A549 (cell line): ENCODE measurements at regions not wholly inside any gene's neighbourhood (a gene's known extent, or its start where the extent isn't known, plus 50 kb on each side); places are given as distances from the start of the nearest gene placed in this dataset.
A peak's percentile ranks its signal among the peaks of the same experiment; 100 is the strongest.

Experiments
- ATAC-seq, 2 experiments: fragments of 200-7000 bp in 1 of 2; fragments of >200 bp in 1 of 2; cut with Nextera tagmentation in 1 of 2; cut with Tn5 transposase in 1 of 2; 3 replicates each; pipeline versions ENCODE4 v1.8.0 to v1.9.1; 2018 to 2020; ENCODE audit warnings: mild to moderate bottlenecking in 1 of 2, moderate library complexity in 1 of 2
- CTCF ChIA-PET: fragments of 300-600 bp; sonication (Branson Sonifier 250); formaldehyde crosslinking; extraction: SDS; loops from one replicate; lab custom pipeline; 2021; ENCODE audit warnings: antibody characterized with exemption, inconsistent platforms; lab: Yijun Ruan, JAX
- POLR2A ChIA-PET: fragments of 350-600 bp; formaldehyde crosslinking; extraction: SDS; loops from one replicate; lab custom pipeline; 2021; ENCODE audit warnings: antibody characterized with exemption, inconsistent platforms; lab: Yijun Ruan, JAX
- DNase-seq, 2 experiments: peaks; one replicate each; pipeline versions ENCODE4 v3.0.0 to v3.0.0-alpha.2; 2011 to 2016; ENCODE audit warnings: low read depth in 1 of 2, low spot score in 1 of 2
- FAIRE-seq: peaks from 2 replicates; lab custom pipeline; 2011; peaks lifted over from hg19 to GRCh38; lab: Jason Lieb, UNC
- H3K27ac ChIP-seq, 2 experiments: fragments of >200 bp; sonication (Bioruptor Twin); formaldehyde crosslinking; 3 replicates each; pipeline ENCODE4 v1.5.1; 2016 to 2017
- H3K4me1 ChIP-seq: fragments of >200 bp; sonication (Bioruptor Twin); formaldehyde crosslinking; 3 replicates; pipeline ENCODE4 v1.6.1; 2016
- H3K4me2 ChIP-seq: fragments of >200 bp; sonication (Bioruptor Twin); formaldehyde crosslinking; 3 replicates; pipeline ENCODE4 v1.6.1; 2016
- H3K4me3 ChIP-seq: fragments of >200 bp; sonication (Bioruptor Twin); formaldehyde crosslinking; 3 replicates; pipeline ENCODE4 v1.5.1; 2016
- H3K9me3 ChIP-seq: fragments of >200 bp; sonication (Bioruptor Twin); formaldehyde crosslinking; 3 replicates; pipeline ENCODE4 v1.6.1; 2016
- BCL3 ChIP-seq: fragments of >200 bp; sonication (Bioruptor Twin); formaldehyde crosslinking; IDR thresholded peaks from 3 replicates; pipeline ENCODE4 v1.6.1; 2016
- CHD2 ChIP-seq: fragments of 150-350 bp; IDR thresholded peaks from 2 replicates; pipeline ENCODE4 v1.6.1; 2014; ENCODE audit warnings: low read length; ENCODE audit not compliant: partially characterized antibody
- CTCF ChIP-seq: fragments of >200 bp; sonication (Bioruptor Twin); formaldehyde crosslinking; IDR thresholded peaks from 3 replicates; pipeline ENCODE4 v1.5.1; 2016
- FOXS1 ChIP-seq: fragments of 250-450 bp; sonication (Bioruptor Pico); IDR thresholded peaks from 2 replicates; pipeline ENCODE4 v1.5.0; 2020; ENCODE audit warnings: mild to moderate bottlenecking, moderate library complexity
- HDAC2 ChIP-seq: fragments of 200-600 bp; sonication (generic); IDR thresholded peaks from 2 replicates; pipeline ENCODE4 v1.6.1; 2016
- HEYL ChIP-seq: fragments of 250-450 bp; sonication (Bioruptor Pico); IDR thresholded peaks from 2 replicates; pipeline ENCODE4 v1.8.0; 2021; ENCODE audit warnings: mild to moderate bottlenecking, moderate library complexity
- HOXA7 ChIP-seq: fragments of 250-450 bp; sonication (Bioruptor Pico); IDR thresholded peaks from 2 replicates; pipeline ENCODE4 v1.5.0; 2020; ENCODE audit warnings: mild to moderate bottlenecking, moderate library complexity
- JUNB ChIP-seq: fragments of >200 bp; sonication (Bioruptor Twin); formaldehyde crosslinking; IDR thresholded peaks from 2 replicates; pipeline ENCODE4 v1.6.1; 2016
- MAFK ChIP-seq: fragments of 450-650 bp; IDR thresholded peaks from 2 replicates; pipeline ENCODE4 v1.6.1; 2014; ENCODE audit not compliant: partially characterized antibody
- PBX3 ChIP-seq: IDR thresholded peaks from 2 replicates; pipeline ENCODE4 v1.6.1; 2012
- RAD21 ChIP-seq, 2 experiments: fragments of >200 bp in 1 of 2; sonication (Bioruptor Twin) in 1 of 2; formaldehyde crosslinking in 1 of 2; IDR thresholded peaks in 1 of 2; conservative IDR thresholded peaks in 1 of 2; 2 replicates in 1 of 2; 3 replicates in 1 of 2; pipeline ENCODE4 v1.6.1; 2012 to 2018; ENCODE audit warnings: inconsistent platforms in 1 of 2
- RARB ChIP-seq: fragments of 250-450 bp; sonication (Bioruptor Pico); IDR thresholded peaks from 2 replicates; pipeline ENCODE4 v1.8.0; 2021; ENCODE audit warnings: mild to moderate bottlenecking, moderate library complexity
- RCOR1 ChIP-seq: fragments of 150-350 bp; IDR thresholded peaks from 2 replicates; pipeline ENCODE4 v1.6.1; 2014; ENCODE audit warnings: antibody characterized with exemption, low read length, low read depth
- RFX5 ChIP-seq: fragments of 450-650 bp; IDR thresholded peaks from 2 replicates; pipeline ENCODE4 v1.7.1; 2014; ENCODE audit warnings: antibody characterized with exemption, mild to moderate bottlenecking, moderate library complexity
- SMC3 ChIP-seq: fragments of >200 bp; sonication (Bioruptor Twin); formaldehyde crosslinking; IDR thresholded peaks from 3 replicates; pipeline ENCODE4 v1.6.1; 2018; ENCODE audit warnings: inconsistent platforms
- SREBF2 ChIP-seq: fragments of 450-650 bp; IDR thresholded peaks from 2 replicates; pipeline ENCODE4 v1.6.1; 2014; ENCODE audit warnings: mild to moderate bottlenecking, moderate library complexity
- ZFP36 ChIP-seq: fragments of 450-650 bp; IDR thresholded peaks from 2 replicates; pipeline ENCODE4 v1.6.1; 2014; ENCODE audit warnings: borderline replicate concordance; ENCODE audit not compliant: partially characterized antibody
- WGBS: methylation state at CpG from one replicate; pipeline ENCODE4 v1.1.6; 2017; ENCODE audit errors: missing lambda C conversion rate; 5-methylcytosine and 5-hydroxymethylcytosine counted together

DNA sequence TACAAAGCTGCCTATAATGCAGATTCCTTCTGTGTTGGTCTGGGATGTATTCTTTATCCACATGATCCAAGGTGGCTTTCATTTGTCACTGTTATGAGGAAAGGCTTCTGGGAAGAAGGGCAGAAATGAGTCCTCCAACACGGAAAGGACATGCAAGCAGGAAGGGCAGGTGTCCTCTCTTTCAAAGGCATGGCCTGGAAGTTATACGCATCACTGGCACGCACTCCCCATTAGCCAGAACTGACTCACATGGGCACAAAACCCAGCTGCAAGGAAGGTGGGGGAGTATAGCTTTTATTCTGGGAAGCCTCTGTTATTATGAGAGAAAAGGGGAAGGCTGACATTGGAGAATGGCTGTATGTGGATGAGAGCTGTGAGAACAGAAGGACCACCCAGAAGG lies 141.3 kb upstream of the ZNF618 start:
- TF ChIP-seq RCOR1 = no peak
- no peak for TF ChIP-seq HEYL (CRISPR knock-in tag)
- no peak for TF ChIP-seq CHD2
- TF ChIP-seq FOXS1 (CRISPR knock-in tag) = no peak
- TF ChIP-seq PBX3 = no peak
- no peak for TF ChIP-seq RARB (CRISPR knock-in tag)
- TF ChIP-seq JUNB = no peak
- Histone ChIP-seq H3K9me3 (peaks cover 33% of the 10 kb centered on the region), H3K4me3 (no peak overlapping the region), H3K4me1 (no peaks in the 10 kb centered on the region), H3K4me2 (no peak overlapping the region), H3K27ac (no peak overlapping the region)
- POLR2A ChIA-PET = no interaction called here
- CTCF ChIA-PET = interaction anchor here (1.6 to 2.8 kb wide), 2 partner anchors 10 to 17 kb away, joined by 5 read pairs; no protein-coding TSS in a partner anchor
- DNase-seq = no peak
- WGBS = 47% methylated on average over 3 of the region's 3 CpGs
- no peak for ATAC-seq
- FAIRE-seq = no peak

- H3K27ac ChIP-seq = no peak overlapping the region
- no peak for FAIRE-seq
- peak; percentile 60 to 70 for DNase-seq
- no peak overlapping the region for H3K4me3 ChIP-seq
- no peak overlapping the region for H3K4me2 ChIP-seq
- H3K4me1 ChIP-seq = peaks cover 6% of the 10 kb centered on the region; the same call in 1 of the 3 replicates
- CTCF ChIA-PET = interaction anchor here (0.6 to 1.6 kb wide), 30 partner anchors 10 to 567 kb away, joined by 3 to 8 read pairs (median 4); partner anchors contain the start of genes FKBP15, SLC31A1 and ZNF618
- peaks cover 16% of the 10 kb centered on the region for H3K9me3 ChIP-seq
- WGBS = 22% methylated on average over 6 of the region's 6 CpGs
- peak; percentile 87 for TF ChIP-seq CTCF
- TF ChIP-seq SMC3 = peak; percentile 73
- no peak for TF ChIP-seq MAFK
- TF ChIP-seq RAD21 (conservative IDR thresholded peaks at IDR 0.05 in 1 of 2, IDR thresholded peaks at IDR 0.05 in 1 of 2) = peak; percentile 79 to 81
- TF ChIP-seq, all 56 proteins: peak for 3
- ATAC-seq = peak; percentile 67 to 88; a peak in 5 of 6 replicates
- POLR2A ChIA-PET = interaction anchor here (0.6 kb wide), 1 partner anchor 543 kb away, joined by 3 read pairs; no protein-coding TSS in a partner anchor
Observed at GRCh38 chr9:113737517-113738271, 138.4 kb upstream of the ZNF618 start.

- Histone ChIP-seq H3K4me2 (no peak overlapping the region), H3K27ac (no peak overlapping the region), H3K4me1 (peaks cover 6% of the 10 kb centered on the region; the same call in 1 of the 3 replicates), H3K4me3 (no peak overlapping the region), H3K9me3 (peaks cover 9% of the 10 kb centered on the region)
- POLR2A ChIA-PET = no interaction called here
- CTCF ChIA-PET = interaction anchor here (0.6 to 1.4 kb wide), 5 partner anchors 12 to 518 kb away, joined by 3 to 8 read pairs (median 3); partner anchors contain the start of genes FKBP15 and SLC31A1
- peak; percentile 20 for DNase-seq
- no peak for FAIRE-seq
- 69% methylated on average over 9 of the region's 9 CpGs for WGBS
- ATAC-seq = peak; percentile 34 to 45; a peak in 5 of 6 replicates
- TF ChIP-seq HOXA7 (CRISPR knock-in tag) (no peak), ZFP36 (no peak), HDAC2 (no peak), SREBF2 (no peak), CTCF (no peak), RFX5 (no peak), BCL3 (no peak), SMC3 (no peak)
Observed at GRCh38 chr9:113738496-113738892, 137.6 kb upstream of the ZNF618 start.
